ENCODE measurements at regions not wholly inside any gene's neighbourhood (a gene's known extent, or its start where the extent isn't known, plus 50 kb on each side); places are given as distances from the start of the nearest gene placed in this dataset.

- no peak overlapping the region for H3K4me3 ChIP-seq (ENCODE audit: control insufficient read depth, low read depth, low read length)
- no peak for TF ChIP-seq CTCF (IDR thresholded peaks at IDR 0.05; ENCODE audit: control insufficient read depth, insufficient read depth, low read depth, low read length, missing control alignments)
- no peak for DNase-seq (ENCODE audit: low read depth)
Measured at GRCh38 chr4:188911199-188911598, 772.0 kb downstream of the TRIML1 start.

- H3K4me3 ChIP-seq (ENCODE audit: control insufficient read depth, low read depth, low read length): no peak overlapping the region
- no peak for DNase-seq (ENCODE audit: low read depth)
- no peak for TF ChIP-seq CTCF (IDR thresholded peaks at IDR 0.05; ENCODE audit: control insufficient read depth, insufficient read depth, low read depth, low read length, missing control alignments)
Measured at GRCh38 chr4:188911707-188912106, 772.5 kb downstream of the TRIML1 start.

DNA sequence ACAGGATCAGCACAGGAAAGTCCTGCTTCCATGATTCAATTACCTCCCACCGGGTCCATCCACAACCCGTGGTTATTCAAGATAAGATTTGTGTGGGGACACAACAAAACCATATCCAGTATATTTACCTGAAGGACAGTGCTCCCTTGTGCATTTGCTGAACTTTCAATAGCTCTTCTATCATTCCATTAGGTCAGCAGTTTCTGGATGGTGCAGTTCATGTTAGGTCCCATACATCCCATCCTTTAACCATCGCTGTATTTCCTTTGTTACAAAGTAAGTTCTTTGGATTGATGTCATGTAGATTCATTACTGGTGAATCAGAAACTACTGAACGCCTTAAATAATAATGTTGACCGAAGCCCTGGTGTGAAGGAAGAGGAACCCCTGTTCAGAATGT lies 775.9 kb downstream of the TRIML1 start:
- TF ChIP-seq CTCF (IDR thresholded peaks at IDR 0.05; ENCODE audit: control insufficient read depth, insufficient read depth, low read depth, low read length, missing control alignments): no peak
- no peak for DNase-seq (ENCODE audit: low read depth)
- H3K4me3 ChIP-seq (ENCODE audit: control insufficient read depth, low read depth, low read length): no peak overlapping the region

GRCh38 chr4:188918787-188919186 lies 779.5 kb downstream of the TRIML1 start:
- TF ChIP-seq CTCF (IDR thresholded peaks at IDR 0.05; ENCODE audit: control insufficient read depth, insufficient read depth, low read depth, low read length, missing control alignments): no peak
- no peak for DNase-seq (ENCODE audit: low read depth)
- H3K4me3 ChIP-seq (ENCODE audit: control insufficient read depth, low read depth, low read length): no peak overlapping the region

DNA sequence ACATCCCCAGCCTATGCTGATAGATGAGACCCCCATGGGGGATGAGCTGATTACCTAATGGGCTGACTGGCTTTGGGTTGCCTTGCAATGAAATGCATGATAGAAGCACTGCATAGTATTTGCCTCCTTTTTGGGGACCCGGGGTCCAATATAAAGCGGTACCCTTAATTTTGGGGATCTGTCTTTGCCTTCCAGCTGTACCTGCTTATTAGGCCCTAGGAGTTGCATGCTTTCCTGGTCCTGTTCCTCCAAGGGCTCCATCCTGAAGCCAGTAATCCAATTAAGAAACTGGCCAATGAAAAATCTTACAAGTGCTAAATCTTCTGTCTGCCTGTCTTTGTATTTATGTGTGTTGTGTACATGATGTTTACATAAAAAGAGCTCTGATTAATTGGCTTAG lies 791.6 kb downstream of the TRIML1 start:
- H3K4me3 ChIP-seq (ENCODE audit: control insufficient read depth, low read depth, low read length): no peak overlapping the region
- no peak for TF ChIP-seq CTCF (IDR thresholded peaks at IDR 0.05; ENCODE audit: control insufficient read depth, insufficient read depth, low read depth, low read length, missing control alignments)
- no peak for DNase-seq (ENCODE audit: low read depth)

GRCh38 chr4:188934320-188934962 lies 795.2 kb downstream of the TRIML1 start:
- DNase-seq (ENCODE audit: low read depth): peak; percentile 10
- H3K4me3 ChIP-seq (ENCODE audit: control insufficient read depth, low read depth, low read length): no peak overlapping the region
- no peak for TF ChIP-seq CTCF (IDR thresholded peaks at IDR 0.05; ENCODE audit: control insufficient read depth, insufficient read depth, low read depth, low read length, missing control alignments)

Data from AG09309 (cell line).